DMS 273 treated with DMSO at 0.1 percent for 48 hours (cell line): ENCODE measurements at regions not wholly inside any gene's neighbourhood (a gene's known extent, or its start where the extent isn't known, plus 50 kb on each side); places are given as distances from the start of the nearest gene placed in this dataset.

Experiments used
- DNase-seq: peaks from one replicate; lab custom pipeline; 2025; lab: John Stamatoyannopoulos, UW

- DNase-seq = peak; percentile 50
Observed at GRCh38 chr20:46811224-46812084, 83.2 kb upstream of the EYA2 start.

- peak; percentile 51 for DNase-seq
Observed at GRCh38 chr20:46814366-46815232, 80.0 kb upstream of the EYA2 start.

GRCh38 chr20:46816097-46816496 lies 78.5 kb upstream of the EYA2 start:
- DNase-seq = no peak

- DNase-seq = no peak
Observed at GRCh38 chr20:46816886-46817638, 77.6 kb upstream of the EYA2 start.

GRCh38 chr20:46820682-46821081 lies 74.0 kb upstream of the EYA2 start:
- no peak for DNase-seq

GRCh38 chr20:46823271-46823751 lies 71.3 kb upstream of the EYA2 start:
- DNase-seq = no peak

- no peak for DNase-seq
Observed at GRCh38 chr20:46823753-46824152, 70.9 kb upstream of the EYA2 start.

- no peak for DNase-seq
Observed at GRCh38 chr20:46826343-46826984, 68.2 kb upstream of the EYA2 start.

GRCh38 chr20:46827718-46828458 lies 66.8 kb upstream of the EYA2 start:
- no peak for DNase-seq

GRCh38 chr20:46828471-46828870 lies 66.2 kb upstream of the EYA2 start:
- DNase-seq = no peak

GRCh38 chr20:46830886-46831632 lies 63.6 kb upstream of the EYA2 start:
- no peak for DNase-seq

GRCh38 chr20:46831633-46832011 lies 63.0 kb upstream of the EYA2 start:
- DNase-seq = no peak

- no peak for DNase-seq
Observed at GRCh38 chr20:46832555-46832954, 62.1 kb upstream of the EYA2 start.

- DNase-seq = no peak
Observed at GRCh38 chr20:46833360-46833759, 61.3 kb upstream of the EYA2 start.

GRCh38 chr20:46835418-46835817 lies 59.2 kb upstream of the EYA2 start:
- DNase-seq = no peak

- DNase-seq = no peak
Observed at GRCh38 chr20:46837083-46837482, 57.6 kb upstream of the EYA2 start.

- DNase-seq = no peak
Observed at GRCh38 chr20:46838011-46838410, 56.6 kb upstream of the EYA2 start.

- DNase-seq = no peak
Observed at GRCh38 chr20:46840054-46840729, 54.5 kb upstream of the EYA2 start.
